GM23248 (cell line): ENCODE measurements at regions not wholly inside any gene's neighbourhood (a gene's known extent, or its start where the extent isn't known, plus 50 kb on each side); places are given as distances from the start of the nearest gene placed in this dataset.

ENCODE experiments used
- EZH2 ChIP-seq: fragments of 200-600 bp; sonication (generic); IDR thresholded peaks from 2 replicates; pipeline ENCODE4 v1.6.1; 2018; ENCODE audit warnings: antibody characterized with exemption, mild to moderate bottlenecking; ENCODE audit not compliant: insufficient read depth, poor library complexity, severe bottlenecking
- EZH2phosphoT487 ChIP-seq: fragments of 200-600 bp; sonication (generic); IDR thresholded peaks from 2 replicates; pipeline ENCODE4 v1.6.1; 2018; ENCODE audit warnings: antibody characterized with exemption, moderate library complexity, mild to moderate bottlenecking, low read depth; ENCODE audit not compliant: insufficient read depth

DNA sequence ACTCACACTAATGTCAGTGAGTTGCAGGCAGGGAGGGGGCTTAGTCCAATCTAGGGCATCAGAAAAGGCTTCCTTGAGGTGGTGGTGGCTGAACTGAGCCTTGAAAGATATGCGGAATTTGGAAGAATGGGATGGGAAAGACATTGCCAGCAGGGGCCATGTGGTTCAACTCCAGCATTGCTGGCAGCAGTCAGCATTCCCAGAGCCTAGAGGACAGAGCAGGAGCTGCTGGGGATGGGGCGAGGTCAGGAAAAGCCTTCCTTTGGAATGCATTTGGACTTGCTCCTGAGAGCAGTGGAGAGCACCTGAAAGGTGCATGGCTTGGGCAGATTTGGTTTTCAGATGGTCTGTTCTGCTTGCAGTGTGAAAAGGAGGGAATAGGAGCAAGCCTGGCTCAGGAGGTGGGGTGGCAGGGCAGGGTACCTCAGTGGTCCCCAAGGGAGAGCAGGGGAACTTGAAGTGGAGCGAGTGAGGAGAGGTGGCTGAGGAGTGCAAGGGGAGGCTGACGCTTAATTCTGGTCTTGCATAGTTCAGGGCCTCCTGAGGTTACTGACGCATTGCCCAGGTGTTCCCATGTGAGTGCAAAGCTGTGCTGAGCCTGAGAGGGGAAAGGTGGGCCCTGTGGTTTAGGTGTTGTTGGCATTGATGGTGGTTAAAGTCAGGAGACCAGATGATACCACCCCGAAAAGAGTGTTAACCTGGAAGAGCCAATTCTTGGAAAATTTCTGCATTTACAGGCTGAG lies 112.1 kb upstream of the MGAT5 start:
- TF ChIP-seq EZH2 (no peak), EZH2phosphoT487 (no peak)
